Tibial nerve (tissue), 4 donors: ENCODE measurements at regions not wholly inside any gene's neighbourhood (a gene's known extent, or its start where the extent isn't known, plus 50 kb on each side); places are given as distances from the start of the nearest gene placed in this dataset.

Experiments
- EP300 ChIP-seq, 2 donors: sonication (generic); formaldehyde crosslinking; IDR thresholded peaks; one replicate each; pipeline ENCODE4 v1.6.1; 2017; ENCODE audit warnings: antibody characterized with exemption in 2 of 2, mild to moderate bottlenecking in 1 of 2
- POLR2A ChIP-seq, 2 donors: fragments of 450-650 bp; IDR thresholded peaks; one replicate each; pipeline ENCODE4 v1.6.1; 2017; ENCODE audit warnings: antibody characterized with exemption in 2 of 2, mild to moderate bottlenecking in 2 of 2, moderate library complexity in 2 of 2
- TF ChIP-seq, protein P1 (sequence below), 5 experiments: fragments of 200-600 bp in 3 of 5; fragments of 450-650 bp in 2 of 5; sonication (generic) in 3 of 5; IDR thresholded peaks; one replicate each; pipeline ENCODE4 v1.5.1; 2016 to 2019; ENCODE audit warnings: antibody characterized with exemption in 5 of 5, mild to moderate bottlenecking in 3 of 5, moderate library complexity in 2 of 5

- TF ChIP-seq, protein P1, sequence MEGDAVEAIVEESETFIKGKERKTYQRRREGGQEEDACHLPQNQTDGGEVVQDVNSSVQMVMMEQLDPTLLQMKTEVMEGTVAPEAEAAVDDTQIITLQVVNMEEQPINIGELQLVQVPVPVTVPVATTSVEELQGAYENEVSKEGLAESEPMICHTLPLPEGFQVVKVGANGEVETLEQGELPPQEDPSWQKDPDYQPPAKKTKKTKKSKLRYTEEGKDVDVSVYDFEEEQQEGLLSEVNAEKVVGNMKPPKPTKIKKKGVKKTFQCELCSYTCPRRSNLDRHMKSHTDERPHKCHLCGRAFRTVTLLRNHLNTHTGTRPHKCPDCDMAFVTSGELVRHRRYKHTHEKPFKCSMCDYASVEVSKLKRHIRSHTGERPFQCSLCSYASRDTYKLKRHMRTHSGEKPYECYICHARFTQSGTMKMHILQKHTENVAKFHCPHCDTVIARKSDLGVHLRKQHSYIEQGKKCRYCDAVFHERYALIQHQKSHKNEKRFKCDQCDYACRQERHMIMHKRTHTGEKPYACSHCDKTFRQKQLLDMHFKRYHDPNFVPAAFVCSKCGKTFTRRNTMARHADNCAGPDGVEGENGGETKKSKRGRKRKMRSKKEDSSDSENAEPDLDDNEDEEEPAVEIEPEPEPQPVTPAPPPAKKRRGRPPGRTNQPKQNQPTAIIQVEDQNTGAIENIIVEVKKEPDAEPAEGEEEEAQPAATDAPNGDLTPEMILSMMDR (IDR thresholded peaks at IDR 0.05): no peak
- TF ChIP-seq POLR2A (IDR thresholded peaks at IDR 0.05) (no peak), EP300 (IDR thresholded peaks at IDR 0.05) (no peak)
Observed at GRCh38 chr7:31413766-31414165, 73.2 kb upstream of the NEUROD6 start.
